ENCODE measurements at regions not wholly inside any gene's neighbourhood (a gene's known extent, or its start where the extent isn't known, plus 50 kb on each side); places are given as distances from the start of the nearest gene placed in this dataset.

GRCh38 chr10:31630861-31631567 lies 297.6 kb downstream of the ARHGAP12 start:
- Histone ChIP-seq H2AFZ (replicated peaks; ENCODE audit: low read length, poor library complexity) (peak overlapping the region; percentile 18), H3K14ac (replicated peaks; ENCODE audit: low read depth, low read length) (no peak overlapping the region), H4K20me1 (ENCODE audit: insufficient read depth, low read length) (no peaks in the 10 kb centered on the region), H2BK5ac (ENCODE audit: low read depth, low read length, poor library complexity, severe bottlenecking) (no peak overlapping the region), H3K79me1 (ENCODE audit: low read depth in 1 of 2, low read length in 2 of 2) (no peaks in the 10 kb centered on the region), H4K91ac (ENCODE audit: insufficient read depth, low read depth, low read length) (no peak overlapping the region), H2BK120ac (ENCODE audit: low read depth, low read length) (no peak overlapping the region), H2AK9ac (replicated peaks; ENCODE audit: low read depth, low read length, poor library complexity) (peak overlapping the region; percentile 40), H3K36me3 (ENCODE audit: control insufficient read depth, insufficient read depth, low read length) (no peaks in the 10 kb centered on the region), H3K18ac (ENCODE audit: low read depth, low read length) (no peak overlapping the region), H3K56ac (ENCODE audit: extremely low read depth, insufficient read depth, low read length) (no peak overlapping the region), H2AK5ac (ENCODE audit: low read depth, low read length) (no peak overlapping the region), H3K27me3 (ENCODE audit: control insufficient read depth, insufficient read depth, low read length) (no peaks in the 10 kb centered on the region), H2BK15ac (ENCODE audit: low read depth, low read length) (no peak overlapping the region), H3K23ac (ENCODE audit: low read depth, low read length) (no peak overlapping the region), H3K9me1 (ENCODE audit: insufficient read depth, low read length) (no peaks in the 10 kb centered on the region; the same call in 1 of the 2 replicates), H3K4me1 (ENCODE audit: control insufficient read depth, insufficient read depth, low read length) (peaks cover 3% of the 10 kb centered on the region; the same call in 1 of the 2 replicates), H3K27ac (ENCODE audit: insufficient read depth, low read length) (no peak overlapping the region), H4K8ac (ENCODE audit: low read depth in 2 of 2, low read length in 2 of 2) (no peak overlapping the region), H3K4ac (ENCODE audit: low read depth, low read length) (no peak overlapping the region), H3K4me2 (ENCODE audit: low read depth, low read length) (no peak overlapping the region), H3K9ac (ENCODE audit: low read depth, low read length) (no peak overlapping the region), H3K4me3 (ENCODE audit: insufficient read depth, low read depth, low read length) (no peak overlapping the region), H4K5ac (ENCODE audit: low read depth, low read length) (no peak overlapping the region), H3K9me3 (ENCODE audit: control insufficient read depth, insufficient read depth, low read length) (no peaks in the 10 kb centered on the region; the same call in 1 of the 2 replicates), H2BK20ac (ENCODE audit: low read depth, low read length) (no peak overlapping the region)
- TF ChIP-seq ELK1 (IDR thresholded peaks at IDR 0.05; ENCODE audit: borderline replicate concordance, low read depth, low read length): no peak
- no peak for TF ChIP-seq NFE2L2 (IDR thresholded peaks at IDR 0.05; ENCODE audit: low read depth, low read length)
- no peak for TF ChIP-seq CHD1 (IDR thresholded peaks at IDR 0.05; ENCODE audit: low read depth, low read length)
- no peak for TF ChIP-seq RCOR1 (IDR thresholded peaks at IDR 0.05; ENCODE audit: insufficient replicate concordance, low read length)
- no peak for TF ChIP-seq RAD21 (IDR thresholded peaks at IDR 0.05; ENCODE audit: low read length)
- TF ChIP-seq CEBPB (IDR thresholded peaks at IDR 0.05; ENCODE audit: low read depth, low read length): no peak
- TF ChIP-seq MXI1 (IDR thresholded peaks at IDR 0.05; ENCODE audit: borderline replicate concordance, low read depth, low read length): no peak
- TF ChIP-seq CTCF (conservative IDR thresholded peaks at IDR 0.05; ENCODE audit: low read depth, low read length): no peak
- TF ChIP-seq FOS (IDR thresholded peaks at IDR 0.05; ENCODE audit: low read depth, low read length): no peak
- no peak for TF ChIP-seq RFX5 (IDR thresholded peaks at IDR 0.05; ENCODE audit: low read depth, low read length)
- no peak for TF ChIP-seq USF2 (IDR thresholded peaks at IDR 0.05; ENCODE audit: low read depth, low read length)
- TF ChIP-seq BHLHE40 (IDR thresholded peaks at IDR 0.05; ENCODE audit: low read depth, low read length): no peak
- TF ChIP-seq MAFK (IDR thresholded peaks at IDR 0.05; ENCODE audit: low read depth, low read length): no peak
- TF ChIP-seq MAZ (IDR thresholded peaks at IDR 0.05; ENCODE audit: borderline replicate concordance, low read depth, low read length): no peak
- no peak for TF ChIP-seq SMC3 (IDR thresholded peaks at IDR 0.05; ENCODE audit: low read depth, low read length)
- dilution Hi-C loops (cut with HindIII; ENCODE audit: low sequenced_read_pairs, unreplicated experiment): no loop called here
- no peak for DNase-seq
- ChIA-PET CTCF (no interaction called here), POLR2A (ENCODE audit: unreplicated experiment) (no interaction called here)
- intact Hi-C loops (cut with micrococcal nuclease): no loop called here
- in situ Hi-C loops (cut with MboI; ENCODE audit: low sequenced_read_pairs): no loop called here
- BruUV-seq (replicated peaks): no TSS peak
- WGBS, 2 experiments (ENCODE audit: extremely low coverage in 2 of 2, insufficient read length in 1 of 2): 43% methylated on average over 2 of the region's 4 CpGs; no CpG with 5 or more reads in 1 of the 2 experiments
- 0 out of 2 replicates have a peak, but pooled peaks have one; percentile 17 for ATAC-seq (ENCODE audit: low read depth)
